GM23248 (cell line): ENCODE measurements at regions not wholly inside any gene's neighbourhood (a gene's known extent, or its start where the extent isn't known, plus 50 kb on each side); places are given as distances from the start of the nearest gene placed in this dataset.

Source experiments
- DNase-seq: peaks from one replicate; pipeline ENCODE4 v3.0.0-alpha.2; 2015
- H2AFZ ChIP-seq: fragments of 200-600 bp; sonication (generic); 2 replicates; pipeline ENCODE4 v1.6.1; 2016; ENCODE audit warnings: antibody characterized with exemption
- H3F3A ChIP-seq: fragments of 200-600 bp; sonication (generic); 2 replicates; pipeline ENCODE4 v1.6.1; 2016; ENCODE audit warnings: mild to moderate bottlenecking, antibody characterized with exemption, mixed run types; ENCODE audit not compliant: insufficient read depth
- H3K27ac ChIP-seq: fragments of 200-600 bp; sonication (generic); 2 replicates; pipeline ENCODE4 v1.5.1; 2016; ENCODE audit warnings: mild to moderate bottlenecking
- H3K27me3 ChIP-seq: fragments of 200-600 bp; sonication (generic); replicated peaks from 2 replicates; pipeline ENCODE4 v1.6.1; 2016; ENCODE audit warnings: mild to moderate bottlenecking; ENCODE audit not compliant: insufficient read depth
- H3K36me3 ChIP-seq: fragments of 200-600 bp; sonication (generic); 2 replicates; pipeline ENCODE4 v1.6.1; 2016; ENCODE audit warnings: low read depth, mild to moderate bottlenecking
- H3K4me1 ChIP-seq: fragments of 200-600 bp; sonication (generic); 2 replicates; pipeline ENCODE4 v1.6.1; 2016; ENCODE audit warnings: mild to moderate bottlenecking; ENCODE audit not compliant: insufficient read depth
- H3K4me2 ChIP-seq: fragments of 200-600 bp; sonication (generic); one replicate; pipeline ENCODE4 v1.6.1; 2016; ENCODE audit warnings: mild to moderate bottlenecking; ENCODE audit not compliant: unreplicated experiment
- H3K4me3 ChIP-seq: fragments of 200-600 bp; sonication (generic); 2 replicates; pipeline ENCODE4 v1.5.1; 2016; ENCODE audit warnings: mild to moderate bottlenecking
- H3K79me2 ChIP-seq: fragments of 200-600 bp; sonication (generic); 2 replicates; pipeline ENCODE4 v1.6.1; 2016; ENCODE audit warnings: mild to moderate bottlenecking; ENCODE audit not compliant: insufficient read depth
- H3K9ac ChIP-seq: fragments of 200-600 bp; sonication (generic); 2 replicates; pipeline ENCODE4 v1.6.1; 2016; ENCODE audit warnings: mild to moderate bottlenecking
- H3K9me2 ChIP-seq: fragments of 200-600 bp; sonication (generic); 2 replicates; pipeline ENCODE4 v1.6.1; 2016; ENCODE audit warnings: mixed run types, mild to moderate bottlenecking, moderate library complexity; ENCODE audit not compliant: insufficient read depth
- H3K9me3 ChIP-seq: fragments of 200-600 bp; sonication (generic); one replicate; pipeline ENCODE4 v1.6.1; 2017; ENCODE audit warnings: low read depth
- H4K20me1 ChIP-seq: fragments of 200-600 bp; sonication (generic); 2 replicates; pipeline ENCODE4 v1.6.0; 2016; ENCODE audit not compliant: insufficient read depth
- EZH2 ChIP-seq: fragments of 200-600 bp; sonication (generic); IDR thresholded peaks from 2 replicates; pipeline ENCODE4 v1.6.1; 2018; ENCODE audit warnings: antibody characterized with exemption, mild to moderate bottlenecking; ENCODE audit not compliant: insufficient read depth, poor library complexity, severe bottlenecking
- EZH2phosphoT487 ChIP-seq: fragments of 200-600 bp; sonication (generic); IDR thresholded peaks from 2 replicates; pipeline ENCODE4 v1.6.1; 2018; ENCODE audit warnings: antibody characterized with exemption, moderate library complexity, mild to moderate bottlenecking, low read depth; ENCODE audit not compliant: insufficient read depth
- WGBS, 2 experiments: methylation state at CpG; one replicate each; pipeline ENCODE4 v1.1.6; 2015 to 2017; ENCODE audit warnings: low lambda C conversion rate in 2 of 2, low coverage in 1 of 2; ENCODE audit errors: missing lambda C conversion rate in 2 of 2; 5-methylcytosine and 5-hydroxymethylcytosine counted together
- in situ Hi-C: fragments of 300-500 bp; cut with MboI; formaldehyde crosslinking; loops from 2 replicates; pipeline ENCODE4 v1.15.0; 2020

DNA sequence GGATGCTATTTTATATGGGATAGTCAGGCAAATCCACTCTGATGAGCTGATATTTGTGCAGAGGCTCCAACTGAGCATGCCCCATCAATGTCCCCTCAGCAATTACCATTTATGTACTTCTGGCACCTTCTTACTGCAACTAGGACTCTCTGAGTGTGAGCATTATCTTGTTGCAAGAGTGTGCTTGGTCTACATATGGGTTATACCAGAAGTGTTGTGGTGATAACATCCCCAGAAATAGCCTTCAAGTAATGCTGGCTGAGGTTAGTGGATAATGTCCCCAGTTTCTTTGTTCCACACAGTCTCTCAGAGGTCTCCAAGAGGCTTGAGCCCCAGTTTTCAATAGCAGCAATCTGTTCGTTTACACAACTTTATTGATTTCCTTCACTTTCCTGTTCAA is 408.6 kb downstream of the JRKL start:
- TF ChIP-seq EZH2phosphoT487 (no peak), EZH2 (no peak)
- Histone ChIP-seq H3K4me3 (no peak overlapping the region), H3K9me2 (no peaks in the 10 kb centered on the region), H3F3A (no peaks in the 10 kb centered on the region), H3K4me2 (no peak overlapping the region), H3K9ac (no peak overlapping the region), H3K27me3 (no peaks in the 10 kb centered on the region), H3K27ac (no peak overlapping the region), H3K79me2 (no peaks in the 10 kb centered on the region), H3K9me3 (no peaks in the 10 kb centered on the region), H3K36me3 (no peaks in the 10 kb centered on the region), H3K4me1 (no peaks in the 10 kb centered on the region), H2AFZ (no peak overlapping the region), H4K20me1 (no peaks in the 10 kb centered on the region)
- 17 to 26% methylated on average over 1 of the region's 1 CpG for WGBS, 2 experiments
- in situ Hi-C loops, result no loop called here
- DNase-seq, result no peak

DNA sequence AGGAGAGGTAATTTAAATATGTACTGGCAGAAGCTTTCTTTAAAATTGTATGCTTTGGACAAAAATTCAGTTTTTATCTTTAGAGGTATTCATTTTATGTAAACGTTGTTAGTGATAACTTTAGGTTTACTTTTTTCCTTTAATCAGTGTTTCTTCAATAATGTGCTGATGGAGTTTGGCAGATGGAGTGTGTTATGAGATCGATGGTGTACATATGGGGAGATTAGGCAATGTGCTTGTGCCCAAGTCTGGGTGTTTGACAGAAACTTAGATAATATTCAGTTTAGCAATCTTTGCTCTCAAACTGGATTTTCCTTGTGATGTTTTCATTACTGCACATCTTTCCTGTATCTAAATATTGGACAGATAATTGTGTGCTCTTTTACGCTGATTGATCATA is 425.4 kb downstream of the JRKL start:
- 18 to 19% methylated on average over 3 of the region's 3 CpGs for WGBS, 2 experiments
- H3K36me3 ChIP-seq, result no peaks in the 10 kb centered on the region
- H3K79me2 ChIP-seq, result no peaks in the 10 kb centered on the region
- no peak overlapping the region for H3K4me2 ChIP-seq
- H3K9me2 ChIP-seq, result no peaks in the 10 kb centered on the region
- no peaks in the 10 kb centered on the region for H3K27me3 ChIP-seq
- in situ Hi-C loops, result no loop called here
- TF ChIP-seq EZH2phosphoT487 (no peak), EZH2 (no peak)
- no peak overlapping the region for H3K4me3 ChIP-seq
- no peak overlapping the region for H2AFZ ChIP-seq
- H3K27ac ChIP-seq, result no peak overlapping the region
- no peak overlapping the region for H3K9ac ChIP-seq
- H3K9me3 ChIP-seq, result no peaks in the 10 kb centered on the region
- no peaks in the 10 kb centered on the region for H4K20me1 ChIP-seq
- no peaks in the 10 kb centered on the region for H3F3A ChIP-seq
- peaks cover 5% of the 10 kb centered on the region; the same call in 1 of the 2 replicates for H3K4me1 ChIP-seq
- DNase-seq, result no peak

DNA sequence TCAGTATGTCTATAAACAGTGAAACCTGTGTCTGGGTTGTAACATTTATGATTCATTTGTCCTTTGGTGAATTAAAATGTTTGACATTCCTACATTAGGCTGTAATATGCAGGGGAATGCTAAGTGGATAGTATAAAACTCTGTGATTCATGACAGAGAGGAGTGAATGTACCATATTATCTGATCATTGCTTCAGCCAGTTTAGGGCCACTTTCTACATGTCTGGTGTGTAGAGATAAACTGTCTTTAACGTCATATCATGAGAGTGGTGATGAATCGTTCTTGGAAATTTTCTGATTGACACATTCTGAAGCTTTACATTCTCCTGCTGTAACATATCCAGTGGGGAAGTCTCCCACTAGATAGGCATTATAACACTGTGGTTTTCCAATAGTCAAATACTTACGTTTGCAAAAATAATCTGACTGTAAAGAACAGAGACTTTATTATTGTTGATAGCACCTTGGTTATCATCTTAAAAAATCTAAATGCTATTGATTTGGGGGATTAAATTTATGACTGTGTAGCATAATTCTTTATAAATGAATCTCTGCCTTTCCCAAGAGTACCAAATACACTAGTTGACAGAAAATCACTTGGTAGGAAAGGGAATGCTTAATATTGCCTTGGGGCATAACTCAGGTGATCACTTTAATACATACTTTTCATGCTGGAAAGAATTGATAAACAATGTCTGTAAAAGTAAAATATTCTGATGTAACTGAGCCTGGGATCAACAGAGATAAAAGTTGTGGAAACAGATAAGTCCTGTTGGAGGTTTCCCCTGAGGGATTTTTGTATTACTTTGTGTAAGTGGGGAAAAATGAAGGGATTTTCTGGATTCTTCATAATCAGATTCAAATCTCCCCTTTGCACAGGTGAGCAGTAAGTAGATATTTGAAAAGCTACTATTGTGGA is 427.9 kb downstream of the JRKL start:
- DNase-seq, result peak; percentile 48
- no peaks in the 10 kb centered on the region for H3K36me3 ChIP-seq
- in situ Hi-C loops, result no loop called here
- no peaks in the 10 kb centered on the region for H3K79me2 ChIP-seq
- H3K4me3 ChIP-seq, result no peak overlapping the region
- TF ChIP-seq EZH2phosphoT487, result no peak
- TF ChIP-seq EZH2, result no peak
- 30 to 31% methylated on average over 3 of the region's 3 CpGs for WGBS, 2 experiments
- H2AFZ ChIP-seq, result no peak overlapping the region
- H3K9ac ChIP-seq, result no peak overlapping the region
- no peak overlapping the region for H3K4me2 ChIP-seq
- no peaks in the 10 kb centered on the region for H3K27me3 ChIP-seq
- H4K20me1 ChIP-seq, result no peaks in the 10 kb centered on the region
- no peaks in the 10 kb centered on the region for H3K9me2 ChIP-seq
- no peaks in the 10 kb centered on the region for H3F3A ChIP-seq
- H3K27ac ChIP-seq, result no peak overlapping the region
- H3K9me3 ChIP-seq, result no peaks in the 10 kb centered on the region
- peaks cover 5% of the 10 kb centered on the region; the same call in 1 of the 2 replicates for H3K4me1 ChIP-seq

DNA sequence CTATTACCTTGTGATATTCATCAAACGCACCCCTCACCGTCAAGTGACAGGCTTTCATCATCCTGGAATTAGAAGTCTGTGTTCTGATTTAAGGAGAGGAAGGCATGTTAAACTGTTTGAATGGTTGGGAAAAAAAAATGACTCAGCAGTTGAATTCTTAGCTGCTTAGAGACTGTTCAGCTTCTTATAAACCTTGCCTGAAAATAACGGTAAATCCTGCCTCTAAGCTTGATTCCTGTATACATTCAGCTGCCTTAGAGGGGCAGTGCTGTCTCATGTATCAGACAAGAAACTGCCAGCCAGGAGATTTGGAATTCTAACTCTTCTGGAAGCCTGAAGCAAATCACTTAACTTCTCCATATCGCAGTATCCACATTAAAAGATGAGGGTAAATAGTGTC is 437.4 kb downstream of the JRKL start:
- no peak overlapping the region for H3K27ac ChIP-seq
- 27 to 30% methylated on average over 4 of the region's 4 CpGs for WGBS, 2 experiments
- TF ChIP-seq EZH2phosphoT487 (no peak), EZH2 (no peak)

More for the DNA sequence above, 437.4 kb downstream of the JRKL start:
- no peaks in the 10 kb centered on the region for H3K27me3 ChIP-seq
- no peaks in the 10 kb centered on the region for H3K79me2 ChIP-seq
- H3K4me1 ChIP-seq, result no peaks in the 10 kb centered on the region
- in situ Hi-C loops, result no loop called here
- no peaks in the 10 kb centered on the region for H3K9me2 ChIP-seq
- peak; percentile 31 for DNase-seq
- H2AFZ ChIP-seq, result peak overlapping the region; percentile 8; the same call in 1 of the 2 replicates
- H3K4me3 ChIP-seq, result no peak overlapping the region
- no peak overlapping the region for H3K9ac ChIP-seq
- no peaks in the 10 kb centered on the region for H4K20me1 ChIP-seq
- H3F3A ChIP-seq, result no peaks in the 10 kb centered on the region
- no peaks in the 10 kb centered on the region for H3K9me3 ChIP-seq
- H3K4me2 ChIP-seq, result no peak overlapping the region
- H3K36me3 ChIP-seq, result no peaks in the 10 kb centered on the region
